WTC11 (cell line): ENCODE measurements at regions not wholly inside any gene's neighbourhood (a gene's known extent, or its start where the extent isn't known, plus 50 kb on each side); places are given as distances from the start of the nearest gene placed in this dataset.

ENCODE experiments used
- ATF3 ChIP-seq: sonication (generic); formaldehyde crosslinking; conservative IDR thresholded peaks from 2 replicates; pipeline ENCODE4 v1.8.1; 2022; ENCODE audit warnings: mild to moderate bottlenecking, missing genetic modification reagents
- CTCF ChIP-seq: fragments of 200-600 bp; IDR thresholded peaks from 2 replicates; pipeline ENCODE4 v1.8.0; 2022; ENCODE audit warnings: antibody characterized with exemption
- E2F5 ChIP-seq: sonication (generic); formaldehyde crosslinking; IDR thresholded peaks from 2 replicates; pipeline ENCODE4 v1.8.1; 2022; ENCODE audit warnings: mild to moderate bottlenecking, moderate library complexity, missing genetic modification reagents
- ESRRA ChIP-seq: sonication (generic); formaldehyde crosslinking; IDR thresholded peaks from 2 replicates; pipeline ENCODE4 v1.8.1; 2022; ENCODE audit warnings: mild to moderate bottlenecking, missing genetic modification reagents, borderline replicate concordance
- FOXJ3 ChIP-seq: sonication (generic); formaldehyde crosslinking; IDR thresholded peaks from 2 replicates; pipeline ENCODE4 v1.9.0; 2021; ENCODE audit warnings: missing genetic modification reagents, mild to moderate bottlenecking, borderline replicate concordance
- MAX ChIP-seq: sonication (generic); formaldehyde crosslinking; IDR thresholded peaks from 2 replicates; pipeline ENCODE4 v1.8.0; 2022; ENCODE audit warnings: mild to moderate bottlenecking, missing genetic modification reagents
- PREB ChIP-seq: sonication (generic); formaldehyde crosslinking; IDR thresholded peaks from 2 replicates; pipeline ENCODE4 v1.8.1; 2022; ENCODE audit warnings: mild to moderate bottlenecking, missing genetic modification reagents, moderate library complexity, borderline replicate concordance
- TEAD4 ChIP-seq: sonication (generic); formaldehyde crosslinking; IDR thresholded peaks from 2 replicates; pipeline ENCODE4 v1.8.0; 2022; ENCODE audit warnings: mild to moderate bottlenecking, missing genetic modification reagents
- USF1 ChIP-seq: sonication (generic); formaldehyde crosslinking; IDR thresholded peaks from 2 replicates; pipeline ENCODE4 v1.8.0; 2022; ENCODE audit warnings: mild to moderate bottlenecking, missing genetic modification reagents
- ZNF232 ChIP-seq: sonication (generic); formaldehyde crosslinking; IDR thresholded peaks from 2 replicates; pipeline ENCODE4 v1.8.0; 2022; ENCODE audit warnings: mild to moderate bottlenecking, missing genetic modification reagents

- TF ChIP-seq ZNF232: no peak
- no peak for TF ChIP-seq CTCF
- TF ChIP-seq MAX: no peak
- no peak for TF ChIP-seq ESRRA (CRISPR knock-in tag)
- no peak for TF ChIP-seq USF1 (CRISPR knock-in tag)
- no peak for TF ChIP-seq FOXJ3 (CRISPR knock-in tag)
- TF ChIP-seq ATF3 (CRISPR knock-in tag): no peak
- TF ChIP-seq TEAD4 (CRISPR knock-in tag): no peak
- TF ChIP-seq PREB (CRISPR knock-in tag): no peak
- TF ChIP-seq E2F5 (CRISPR knock-in tag): no peak
These were observed 479.6 kb downstream of the BCOR start for GRCh38 chrX:39618178-39618577.
